Dermis microvascular lymphatic vessel endothelial cell (primary cell): ENCODE measurements at regions not wholly inside any gene's neighbourhood (a gene's known extent, or its start where the extent isn't known, plus 50 kb on each side); places are given as distances from the start of the nearest gene placed in this dataset.

Source experiments
- DNase-seq, 2 donors: peaks; one replicate each; pipeline versions ENCODE4 v3.0.0 to v3.0.0-alpha.2; 2010; ENCODE audit warnings: low read depth in 2 of 2

GRCh38 chr2:54360055-54360792, 95.9 kb upstream of the SPTBN1 start:
- DNase-seq = peak; percentile 78 to 97

- no peak for DNase-seq
Measured at GRCh38 chr2:54364409-54364808, 91.7 kb upstream of the SPTBN1 start.

GRCh38 chr2:54365661-54366060, 90.5 kb upstream of the SPTBN1 start:
- no peak for DNase-seq

GRCh38 chr2:54366487-54367280, 89.4 kb upstream of the SPTBN1 start:
- no peak for DNase-seq

- peak in 1 of 2 donors; percentile 88 for DNase-seq
Measured at GRCh38 chr2:54370405-54371104, 85.6 kb upstream of the SPTBN1 start.

GRCh38 chr2:54371460-54372065, 84.6 kb upstream of the SPTBN1 start:
- DNase-seq = peak; percentile 60 to 80

- DNase-seq = no peak
Measured at GRCh38 chr2:54372361-54372760, 83.8 kb upstream of the SPTBN1 start.

GRCh38 chr2:54373855-54374254, 82.3 kb upstream of the SPTBN1 start:
- DNase-seq = no peak

- no peak for DNase-seq
Measured at GRCh38 chr2:54374591-54375364, 81.3 kb upstream of the SPTBN1 start.

- no peak for DNase-seq
Measured at GRCh38 chr2:54377451-54377850, 78.7 kb upstream of the SPTBN1 start.

GRCh38 chr2:54377901-54378493, 78.1 kb upstream of the SPTBN1 start:
- no peak for DNase-seq

GRCh38 chr2:54380670-54381069, 75.5 kb upstream of the SPTBN1 start:
- no peak for DNase-seq

GRCh38 chr2:54381293-54381692, 74.8 kb upstream of the SPTBN1 start:
- no peak for DNase-seq

- no peak for DNase-seq
Measured at GRCh38 chr2:54382601-54383000, 73.5 kb upstream of the SPTBN1 start.

GRCh38 chr2:54384301-54385203, 71.6 kb upstream of the SPTBN1 start:
- no peak for DNase-seq

- no peak for DNase-seq
Measured at GRCh38 chr2:54385271-54385670, 70.9 kb upstream of the SPTBN1 start.

- DNase-seq = no peak
Measured at GRCh38 chr2:54386585-54386984, 69.5 kb upstream of the SPTBN1 start.

GRCh38 chr2:54387059-54387991, 68.8 kb upstream of the SPTBN1 start:
- DNase-seq = peak; percentile 91 to 97

- no peak for DNase-seq
Measured at GRCh38 chr2:54388076-54388475, 68.1 kb upstream of the SPTBN1 start.
